ENCODE measurements at regions not wholly inside any gene's neighbourhood (a gene's known extent, or its start where the extent isn't known, plus 50 kb on each side); places are given as distances from the start of the nearest gene placed in this dataset.

- no peak for DNase-seq
- ATAC-seq: no peak
- intact Hi-C loops (cut with DNase I, micrococcal nuclease): no loop called here
- no peaks in the 10 kb centered on the region for H3K36me3 Mint-ChIP-seq (ENCODE audit: low read depth)
- H3K4me3 Mint-ChIP-seq: no peak overlapping the region
- H3K4me1 Mint-ChIP-seq: no peaks in the 10 kb centered on the region
- ChIA-PET POLR2A (no interaction called here), CTCF (no interaction called here)
- no peaks in the 10 kb centered on the region for H3K27me3 Mint-ChIP-seq
- H3K9me3 Mint-ChIP-seq (ENCODE audit: low read depth): peaks cover 2% of the 10 kb centered on the region
- H3K27ac Mint-ChIP-seq: no peak overlapping the region
These were observed 1275.4 kb upstream of the CDH18 start for GRCh38 chr5:21263361-21263760.

- Mint-ChIP-seq H3K27ac (no peak overlapping the region), H3K9me3 (ENCODE audit: low read depth) (peaks cover 12% of the 10 kb centered on the region), H3K36me3 (ENCODE audit: low read depth) (no peaks in the 10 kb centered on the region), H3K4me1 (no peaks in the 10 kb centered on the region), H3K27me3 (no peaks in the 10 kb centered on the region), H3K4me3 (no peak overlapping the region)
- DNase-seq (no peak), ATAC-seq (no peak)
- intact Hi-C loops (cut with DNase I, micrococcal nuclease): no loop called here
- POLR2A ChIA-PET: no interaction called here
- CTCF ChIA-PET: no interaction called here
These were observed 1266.2 kb upstream of the CDH18 start for GRCh38 chr5:21254161-21254560.

DNA sequence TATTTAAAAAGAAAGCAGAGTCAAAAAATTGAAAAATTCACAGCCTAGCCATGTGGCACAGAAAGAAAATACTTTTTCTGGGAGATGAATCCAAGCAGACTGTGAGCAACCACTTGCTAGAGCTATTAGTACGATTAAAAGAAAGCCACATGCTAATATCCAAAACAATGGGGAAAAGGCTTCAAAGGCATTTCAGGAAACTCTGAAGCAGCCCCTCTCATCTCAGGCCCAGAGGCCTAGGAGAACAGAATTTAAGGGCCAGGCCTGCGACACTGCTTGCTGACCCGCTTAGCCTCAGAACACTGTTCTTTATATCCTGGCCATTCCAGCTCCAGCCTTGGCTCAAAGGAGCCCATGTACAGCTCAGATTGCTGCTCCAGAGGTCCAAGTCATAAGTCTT, 1257.0 kb upstream of the CDH18 start:
- Mint-ChIP-seq H3K4me3 (no peak overlapping the region), H3K36me3 (ENCODE audit: low read depth) (no peaks in the 10 kb centered on the region), H3K27ac (no peak overlapping the region), H3K9me3 (ENCODE audit: low read depth) (peaks cover 10% of the 10 kb centered on the region), H3K27me3 (no peaks in the 10 kb centered on the region), H3K4me1 (no peaks in the 10 kb centered on the region)
- CTCF ChIA-PET: no interaction called here
- DNase-seq: no peak
- no peak for ATAC-seq
- POLR2A ChIA-PET: no interaction called here
- intact Hi-C loops (cut with DNase I, micrococcal nuclease): no loop called here

DNA sequence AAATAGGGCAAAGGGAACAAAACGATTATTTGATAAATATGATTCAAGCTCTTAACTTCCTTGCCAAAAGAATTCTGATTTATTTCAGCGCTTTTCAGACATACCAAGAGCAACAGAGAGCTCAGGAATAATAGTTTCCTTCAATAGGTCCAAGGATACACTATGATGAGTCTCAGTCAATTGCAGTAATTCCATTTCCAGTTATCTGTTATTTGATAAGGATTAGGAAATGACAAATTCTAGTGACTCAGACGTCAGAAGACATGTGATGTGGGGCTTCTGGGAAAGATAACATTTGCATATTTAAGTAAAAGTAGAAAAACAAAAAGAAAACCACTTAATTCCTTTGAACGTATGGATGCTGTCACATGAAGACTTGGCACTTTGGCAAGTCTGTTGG, 1250.8 kb upstream of the CDH18 start:
- peaks cover 8% of the 10 kb centered on the region for H3K9me3 Mint-ChIP-seq (ENCODE audit: low read depth)
- CTCF ChIA-PET: no interaction called here
- ATAC-seq: no peak

GRCh38 chr5:21237461-21237860, 1249.5 kb upstream of the CDH18 start:
- CTCF ChIA-PET: no interaction called here
- H3K4me1 Mint-ChIP-seq: no peaks in the 10 kb centered on the region
- no peak overlapping the region for H3K4me3 Mint-ChIP-seq
- no peaks in the 10 kb centered on the region for H3K27me3 Mint-ChIP-seq
- POLR2A ChIA-PET: interaction anchor here (0.7 kb wide), 1 partner anchor 152 kb away, joined by 3 read pairs; no protein-coding TSS in a partner anchor
- intact Hi-C loops (cut with DNase I, micrococcal nuclease): no loop called here
- H3K27ac Mint-ChIP-seq: no peak overlapping the region
- ATAC-seq (no peak), DNase-seq (no peak)
- H3K36me3 Mint-ChIP-seq (ENCODE audit: low read depth): no peaks in the 10 kb centered on the region
- peaks cover 10% of the 10 kb centered on the region for H3K9me3 Mint-ChIP-seq (ENCODE audit: low read depth)

More for the DNA sequence above, 1250.8 kb upstream of the CDH18 start:
- Mint-ChIP-seq H3K27ac (no peak overlapping the region), H3K36me3 (ENCODE audit: low read depth) (no peaks in the 10 kb centered on the region), H3K4me1 (no peaks in the 10 kb centered on the region), H3K4me3 (no peak overlapping the region), H3K27me3 (no peaks in the 10 kb centered on the region)
- DNase-seq: no peak
- POLR2A ChIA-PET: interaction anchor here (0.7 kb wide), 1 partner anchor 1872 kb away, joined by 3 read pairs; no protein-coding TSS in a partner anchor
- intact Hi-C loops (cut with DNase I, micrococcal nuclease): no loop called here

DNA sequence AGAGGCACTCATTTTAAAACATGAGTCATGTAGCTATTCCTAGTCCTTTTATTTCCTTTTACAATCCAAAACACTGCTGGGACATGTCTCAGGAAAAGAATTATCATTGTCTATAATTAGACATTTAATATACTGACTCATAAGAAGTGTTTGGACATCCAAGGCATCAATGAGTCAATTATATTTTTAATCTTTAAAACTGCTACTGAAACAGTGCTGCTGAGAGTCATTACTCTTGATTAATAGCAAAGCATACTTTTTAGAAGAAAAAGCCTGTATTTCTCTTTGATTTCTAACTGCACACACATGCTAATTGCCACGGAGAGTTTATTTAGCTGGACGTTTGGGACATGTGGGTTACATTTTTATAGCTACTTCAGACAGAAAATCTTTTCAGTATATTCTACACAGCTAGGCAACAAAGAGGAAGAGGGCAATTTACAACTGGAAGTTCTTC, 1249.0 kb upstream of the CDH18 start:
- intact Hi-C loops (cut with DNase I, micrococcal nuclease): no loop called here
- CTCF ChIA-PET: no interaction called here
- no peaks in the 10 kb centered on the region for H3K4me1 Mint-ChIP-seq
- peaks cover 8% of the 10 kb centered on the region for H3K9me3 Mint-ChIP-seq (ENCODE audit: low read depth)
- no peak overlapping the region for H3K4me3 Mint-ChIP-seq
- no peaks in the 10 kb centered on the region for H3K36me3 Mint-ChIP-seq (ENCODE audit: low read depth)
- DNase-seq (no peak), ATAC-seq (no peak)
- no peak overlapping the region for H3K27ac Mint-ChIP-seq
- POLR2A ChIA-PET: no interaction called here
- no peaks in the 10 kb centered on the region for H3K27me3 Mint-ChIP-seq

DNA sequence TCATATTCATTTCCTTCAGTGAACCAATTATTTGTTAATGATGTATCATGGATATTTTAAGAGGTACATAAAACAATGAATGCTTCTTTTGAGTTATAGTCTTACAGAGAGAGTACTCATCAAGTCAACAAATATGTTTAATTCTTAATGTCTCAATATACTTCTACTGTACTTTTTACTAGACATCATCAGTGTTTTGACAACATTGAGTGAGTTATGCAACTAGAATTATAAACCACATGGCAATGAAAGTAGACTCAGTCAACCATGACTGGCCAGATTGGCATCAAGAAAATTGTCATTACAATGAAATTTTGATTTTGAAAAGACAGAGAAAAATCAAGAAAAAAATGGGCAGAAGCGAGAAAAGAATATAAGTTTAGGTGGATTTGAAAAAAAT, 1248.1 kb upstream of the CDH18 start:
- H3K27me3 Mint-ChIP-seq: no peaks in the 10 kb centered on the region
- intact Hi-C loops (cut with DNase I, micrococcal nuclease): no loop called here
- POLR2A ChIA-PET: no interaction called here
- H3K9me3 Mint-ChIP-seq (ENCODE audit: low read depth): peaks cover 6% of the 10 kb centered on the region
- ATAC-seq (no peak), DNase-seq (no peak)
- H3K36me3 Mint-ChIP-seq (ENCODE audit: low read depth): no peaks in the 10 kb centered on the region
- no peak overlapping the region for H3K27ac Mint-ChIP-seq
- H3K4me1 Mint-ChIP-seq: no peaks in the 10 kb centered on the region
- CTCF ChIA-PET: no interaction called here
- no peak overlapping the region for H3K4me3 Mint-ChIP-seq

DNA sequence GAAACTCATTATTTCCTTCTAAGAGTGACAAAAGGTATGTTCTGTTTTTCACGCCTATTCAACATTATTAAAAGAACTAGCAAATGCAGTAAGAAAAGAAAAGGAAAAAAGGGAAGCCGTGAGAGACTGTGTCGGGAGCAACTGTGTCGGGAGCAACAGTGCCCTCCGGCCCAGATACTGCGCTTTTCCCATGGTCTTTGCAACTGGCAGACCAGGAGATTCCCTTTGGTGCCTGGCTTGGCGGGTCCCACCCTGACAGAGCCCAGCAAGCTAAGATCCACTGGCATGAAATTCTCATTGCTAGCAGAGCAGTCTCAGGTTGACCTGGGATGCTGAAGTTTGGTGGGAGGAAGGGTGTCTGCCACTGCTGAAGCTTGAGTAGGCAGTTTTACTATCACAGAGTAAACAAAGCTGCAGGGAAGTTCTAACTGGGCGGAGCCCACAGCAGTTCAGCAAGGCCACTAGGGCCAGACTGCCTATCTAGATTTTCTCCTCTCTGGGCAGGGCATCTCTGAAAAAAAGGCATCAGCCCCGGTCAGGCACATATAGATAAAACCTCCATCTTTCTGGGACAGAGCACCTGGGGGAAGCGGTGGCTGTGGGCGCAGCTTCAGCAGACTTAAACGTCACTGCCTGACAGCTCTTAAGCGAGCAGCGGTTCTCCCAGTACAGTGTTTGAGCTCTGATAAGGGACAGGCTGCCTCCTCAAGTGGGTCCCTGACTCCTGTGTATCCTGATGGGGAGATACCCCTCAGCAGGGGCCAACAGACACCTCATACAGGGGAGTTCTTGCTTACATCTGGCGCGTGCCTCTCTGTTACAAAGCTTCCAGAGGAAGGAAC, 1237.4 kb upstream of the CDH18 start:
- Mint-ChIP-seq H3K9me3 (ENCODE audit: low read depth) (peaks cover 21% of the 10 kb centered on the region), H3K27me3 (no peaks in the 10 kb centered on the region), H3K4me3 (no peak overlapping the region), H3K36me3 (ENCODE audit: low read depth) (no peaks in the 10 kb centered on the region), H3K27ac (no peak overlapping the region), H3K4me1 (no peaks in the 10 kb centered on the region)
- intact Hi-C loops (cut with DNase I, micrococcal nuclease): no loop called here
- DNase-seq: no peak
- ChIA-PET CTCF (no interaction called here), POLR2A (no interaction called here)
- no peak for ATAC-seq

- no peaks in the 10 kb centered on the region for H3K4me1 Mint-ChIP-seq
- H3K27ac Mint-ChIP-seq: no peak overlapping the region
- POLR2A ChIA-PET: no interaction called here
- DNase-seq (no peak), ATAC-seq (no peak)
- H3K9me3 Mint-ChIP-seq (ENCODE audit: low read depth): peaks cover 20% of the 10 kb centered on the region
- CTCF ChIA-PET: no interaction called here
- no peak overlapping the region for H3K4me3 Mint-ChIP-seq
- no peaks in the 10 kb centered on the region for H3K27me3 Mint-ChIP-seq
- intact Hi-C loops (cut with DNase I, micrococcal nuclease): no loop called here
- H3K36me3 Mint-ChIP-seq (ENCODE audit: low read depth): no peaks in the 10 kb centered on the region
These were observed 1233.6 kb upstream of the CDH18 start for GRCh38 chr5:21221616-21222015.

DNA sequence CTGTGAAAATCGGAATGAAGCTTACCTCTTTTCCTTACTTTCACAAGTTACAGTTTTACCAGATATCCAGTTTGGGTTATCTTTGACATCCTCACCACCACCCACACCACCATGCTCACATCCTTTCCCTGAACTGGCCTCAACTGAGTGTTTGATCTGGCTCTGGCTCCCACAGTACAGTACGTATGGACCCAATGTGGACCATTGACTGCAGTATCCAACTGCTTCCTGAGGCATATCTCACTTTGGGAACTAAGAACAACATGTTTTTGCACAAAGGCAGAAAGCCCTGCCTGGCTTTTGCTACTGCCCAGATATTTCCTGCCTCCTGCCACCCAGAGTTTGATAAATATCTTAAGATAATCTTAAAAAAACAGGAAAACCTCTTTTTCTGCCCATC, 1232.0 kb upstream of the CDH18 start:
- Mint-ChIP-seq H3K4me1 (no peaks in the 10 kb centered on the region), H3K36me3 (ENCODE audit: low read depth) (no peaks in the 10 kb centered on the region), H3K27ac (no peak overlapping the region), H3K9me3 (ENCODE audit: low read depth) (peaks cover 14% of the 10 kb centered on the region), H3K27me3 (no peaks in the 10 kb centered on the region), H3K4me3 (no peak overlapping the region)
- intact Hi-C loops (cut with DNase I, micrococcal nuclease): no loop called here
- no peak for ATAC-seq
- ChIA-PET CTCF (no interaction called here), POLR2A (no interaction called here)
- no peak for DNase-seq

DNA sequence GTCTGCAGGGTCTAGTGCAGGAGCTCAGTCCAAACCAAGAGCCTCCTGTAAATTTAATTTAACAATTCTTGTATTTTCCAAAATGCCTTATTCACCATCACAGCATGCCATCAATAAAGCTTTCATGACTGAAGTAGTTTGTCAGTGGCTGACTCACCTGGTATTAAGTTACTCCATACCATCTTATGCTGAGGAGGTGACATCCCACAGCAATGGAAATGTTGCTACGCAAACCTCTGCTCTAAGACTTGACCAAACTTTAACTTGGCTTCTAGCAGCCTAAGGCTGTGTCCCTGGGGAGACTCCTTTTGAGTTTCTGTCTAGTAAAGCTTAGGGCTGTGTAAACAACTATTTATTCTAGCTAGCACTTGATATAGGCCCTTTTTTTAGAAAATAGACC, 1231.3 kb upstream of the CDH18 start:
- Mint-ChIP-seq H3K27ac (no peak overlapping the region), H3K4me1 (no peaks in the 10 kb centered on the region), H3K36me3 (ENCODE audit: low read depth) (no peaks in the 10 kb centered on the region), H3K27me3 (no peaks in the 10 kb centered on the region), H3K4me3 (no peak overlapping the region), H3K9me3 (ENCODE audit: low read depth) (peaks cover 16% of the 10 kb centered on the region)
- ATAC-seq (no peak), DNase-seq (no peak)
- intact Hi-C loops (cut with DNase I, micrococcal nuclease): no loop called here
- ChIA-PET CTCF (no interaction called here), POLR2A (no interaction called here)

GRCh38 chr5:21212026-21212425, 1224.0 kb upstream of the CDH18 start:
- ChIA-PET POLR2A (no interaction called here), CTCF (no interaction called here)
- Mint-ChIP-seq H3K4me1 (no peaks in the 10 kb centered on the region), H3K4me3 (no peak overlapping the region), H3K27me3 (no peaks in the 10 kb centered on the region), H3K36me3 (ENCODE audit: low read depth) (no peaks in the 10 kb centered on the region), H3K9me3 (ENCODE audit: low read depth) (peaks cover 9% of the 10 kb centered on the region), H3K27ac (no peak overlapping the region)
- DNase-seq (no peak), ATAC-seq (no peak)
- intact Hi-C loops (cut with DNase I, micrococcal nuclease): no loop called here

DNA sequence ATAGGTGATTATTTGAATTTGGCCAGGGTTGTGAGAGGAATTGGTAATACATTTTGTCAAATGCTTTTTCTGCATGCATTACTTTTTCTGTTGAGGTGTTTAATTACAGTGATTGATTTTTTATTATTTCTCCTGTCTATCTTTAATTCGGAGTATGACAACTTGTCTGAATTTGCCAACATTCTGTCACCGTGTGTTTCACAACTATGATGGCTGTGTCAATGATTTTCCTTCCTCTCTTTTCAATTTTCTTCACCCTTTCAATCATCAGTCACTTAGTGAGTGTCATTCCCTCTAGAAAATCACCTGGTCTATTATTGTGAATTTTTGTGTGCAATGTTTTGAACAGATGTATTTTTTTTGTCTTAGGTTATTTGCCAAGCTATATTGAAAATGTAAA, 1221.4 kb upstream of the CDH18 start:
- intact Hi-C loops (cut with DNase I, micrococcal nuclease): no loop called here
- no peaks in the 10 kb centered on the region for H3K36me3 Mint-ChIP-seq (ENCODE audit: low read depth)
- DNase-seq (no peak), ATAC-seq (no peak)
- H3K9me3 Mint-ChIP-seq (ENCODE audit: low read depth): peaks cover 3% of the 10 kb centered on the region
- no peaks in the 10 kb centered on the region for H3K27me3 Mint-ChIP-seq
- ChIA-PET CTCF (no interaction called here), POLR2A (no interaction called here)
- no peak overlapping the region for H3K4me3 Mint-ChIP-seq
- H3K4me1 Mint-ChIP-seq: no peaks in the 10 kb centered on the region
- no peak overlapping the region for H3K27ac Mint-ChIP-seq

Data from activated CD4-positive, alpha-beta T cell treated with anti-CD3 and anti-CD28 coated beads for 36 hours (primary cell).